Right lobe of liver (tissue), 4 donors: ENCODE measurements at regions not wholly inside any gene's neighbourhood (a gene's known extent, or its start where the extent isn't known, plus 50 kb on each side); places are given as distances from the start of the nearest gene placed in this dataset.

ENCODE experiments used
- CTCF ChIP-seq, 4 donors: fragments of 200-600 bp in 3 of 4; fragments of 450-650 bp in 1 of 4; IDR thresholded peaks; one replicate each; pipeline versions ENCODE4 v1.5.1 to v1.8.0; 2016 to 2022; ENCODE audit warnings: antibody characterized with exemption in 4 of 4, mild to moderate bottlenecking in 2 of 4
- POLR2A ChIP-seq: fragments of 450-650 bp; IDR thresholded peaks from one replicate; pipeline ENCODE4 v1.6.1; 2017; ENCODE audit warnings: antibody characterized with exemption, mild to moderate bottlenecking
- donor health status: DM: no; HTN: no; CAD: no.
- donor health status: DM: no; HTN: no; CAD: no.
- donor health status: DM: no; HTN: yes; CAD: no.

GRCh38 chr2:146295080-146295670 is 1549.7 kb upstream of the ACVR2A start:
- no peak for TF ChIP-seq POLR2A
- no peak for TF ChIP-seq CTCF (IDR thresholded peaks at IDR 0.05)
